ENCODE measurements at regions not wholly inside any gene's neighbourhood (a gene's known extent, or its start where the extent isn't known, plus 50 kb on each side); places are given as distances from the start of the nearest gene placed in this dataset.

- TF ChIP-seq CTCF (IDR thresholded peaks at IDR 0.05) (no peak), POLR2A (IDR thresholded peaks at IDR 0.05) (no peak)
Observed at GRCh38 chr2:217706095-217706494, 296.7 kb downstream of the TNS1 start.
